GM12873 (cell line): ENCODE measurements at regions not wholly inside any gene's neighbourhood (a gene's known extent, or its start where the extent isn't known, plus 50 kb on each side); places are given as distances from the start of the nearest gene placed in this dataset.
A peak's percentile ranks its signal among the peaks of the same experiment; 100 is the strongest.

Experiments used
- TF ChIP-seq, protein P1 (sequence below): IDR thresholded peaks from 2 replicates; pipeline ENCODE4 v1.5.1; 2012; ENCODE audit warnings: low read depth, mild to moderate bottlenecking, moderate library complexity, low read length, control low read depth; ENCODE audit not compliant: insufficient read depth; ENCODE audit errors: missing control alignments

DNA sequence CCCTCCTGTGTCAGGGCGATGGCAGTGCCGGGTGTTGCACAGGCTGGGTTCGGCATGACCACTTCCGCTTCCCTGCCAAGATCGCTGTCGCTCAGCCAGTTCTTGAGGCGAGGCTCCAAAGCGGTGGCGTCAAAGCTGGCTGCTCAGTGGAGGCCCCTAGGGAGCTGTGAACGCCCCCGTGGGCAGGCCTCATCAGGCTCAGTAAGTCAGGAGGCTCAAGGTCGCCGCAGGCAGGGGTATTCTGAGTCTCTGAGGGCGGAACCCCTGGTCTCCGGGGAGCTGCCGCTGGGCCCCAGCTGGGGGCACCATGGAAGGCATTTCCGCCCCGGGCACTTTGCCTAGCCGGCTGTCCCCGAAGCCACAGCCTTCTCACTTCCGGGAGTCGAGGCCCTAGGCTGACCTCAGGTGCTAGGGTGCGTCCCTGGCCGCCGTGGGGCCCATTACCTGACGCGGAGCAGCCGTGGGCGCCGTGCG is 210.4 kb downstream of the SOCS6 start:
- TF ChIP-seq, protein P1, sequence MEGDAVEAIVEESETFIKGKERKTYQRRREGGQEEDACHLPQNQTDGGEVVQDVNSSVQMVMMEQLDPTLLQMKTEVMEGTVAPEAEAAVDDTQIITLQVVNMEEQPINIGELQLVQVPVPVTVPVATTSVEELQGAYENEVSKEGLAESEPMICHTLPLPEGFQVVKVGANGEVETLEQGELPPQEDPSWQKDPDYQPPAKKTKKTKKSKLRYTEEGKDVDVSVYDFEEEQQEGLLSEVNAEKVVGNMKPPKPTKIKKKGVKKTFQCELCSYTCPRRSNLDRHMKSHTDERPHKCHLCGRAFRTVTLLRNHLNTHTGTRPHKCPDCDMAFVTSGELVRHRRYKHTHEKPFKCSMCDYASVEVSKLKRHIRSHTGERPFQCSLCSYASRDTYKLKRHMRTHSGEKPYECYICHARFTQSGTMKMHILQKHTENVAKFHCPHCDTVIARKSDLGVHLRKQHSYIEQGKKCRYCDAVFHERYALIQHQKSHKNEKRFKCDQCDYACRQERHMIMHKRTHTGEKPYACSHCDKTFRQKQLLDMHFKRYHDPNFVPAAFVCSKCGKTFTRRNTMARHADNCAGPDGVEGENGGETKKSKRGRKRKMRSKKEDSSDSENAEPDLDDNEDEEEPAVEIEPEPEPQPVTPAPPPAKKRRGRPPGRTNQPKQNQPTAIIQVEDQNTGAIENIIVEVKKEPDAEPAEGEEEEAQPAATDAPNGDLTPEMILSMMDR = no peak

DNA sequence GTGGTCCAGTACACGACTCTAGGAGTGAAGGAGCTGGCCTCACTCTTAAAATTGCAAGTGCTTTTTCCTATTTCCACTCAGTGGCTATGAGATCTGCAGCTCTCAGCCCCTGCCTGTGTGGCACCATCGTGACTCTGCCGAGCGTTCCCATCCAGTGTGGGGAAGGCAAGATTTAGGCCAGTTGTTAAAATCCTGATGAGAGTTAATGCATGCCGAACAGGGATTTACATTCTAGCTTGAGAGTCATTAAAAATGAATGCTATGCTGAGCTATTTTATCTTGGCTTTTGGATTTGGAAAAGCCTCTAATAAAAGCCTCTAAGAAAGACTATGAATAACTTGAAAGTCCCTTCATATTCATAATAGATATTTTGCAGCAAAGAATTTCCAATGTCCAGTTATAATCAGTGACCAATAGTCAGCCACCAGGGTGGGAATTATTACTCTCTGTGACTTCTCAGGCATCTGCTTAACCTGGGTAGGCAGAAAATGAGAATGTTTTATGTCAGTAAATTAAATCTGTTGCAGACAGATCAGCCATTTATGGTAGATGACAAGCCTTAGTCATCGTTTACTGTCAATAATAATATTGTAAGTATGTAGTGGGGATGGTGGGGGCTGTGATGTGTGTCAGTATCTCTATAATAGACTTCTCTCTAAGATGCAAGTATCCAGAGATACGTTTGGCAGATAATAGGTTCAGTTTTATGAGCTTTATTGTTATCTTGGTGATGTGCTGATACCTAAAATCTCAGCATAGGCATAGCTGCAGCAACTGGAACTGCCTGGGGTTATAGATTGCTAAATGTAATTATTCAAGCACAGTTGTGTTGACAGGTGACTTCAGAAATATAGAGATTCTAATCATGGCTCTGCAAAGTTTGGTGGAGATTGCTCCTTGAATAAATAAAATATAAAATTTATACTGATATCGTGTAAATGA is 207.8 kb downstream of the SOCS6 start:
- TF ChIP-seq, protein P1 = no peak

DNA sequence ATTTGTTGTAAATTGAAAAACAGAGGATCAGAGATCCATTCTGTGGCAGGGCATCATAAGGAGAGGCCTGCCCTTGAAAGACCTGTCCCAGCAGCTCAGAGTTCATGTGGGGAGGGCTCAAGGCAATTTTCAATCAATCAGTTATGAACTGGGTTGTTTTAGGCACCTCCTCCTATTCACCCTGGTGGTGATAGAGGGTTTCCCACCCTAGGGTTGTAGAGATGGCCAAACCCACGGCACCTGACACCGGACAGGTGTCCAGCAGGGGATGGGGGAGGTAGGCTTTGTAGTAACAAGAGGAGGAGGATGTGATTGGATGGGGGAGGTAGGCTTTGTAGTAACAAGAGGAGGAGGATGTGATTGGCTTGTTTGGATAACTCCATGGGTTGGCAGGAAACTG is 205.7 kb downstream of the SOCS6 start:
- TF ChIP-seq, protein P1 = no peak

DNA sequence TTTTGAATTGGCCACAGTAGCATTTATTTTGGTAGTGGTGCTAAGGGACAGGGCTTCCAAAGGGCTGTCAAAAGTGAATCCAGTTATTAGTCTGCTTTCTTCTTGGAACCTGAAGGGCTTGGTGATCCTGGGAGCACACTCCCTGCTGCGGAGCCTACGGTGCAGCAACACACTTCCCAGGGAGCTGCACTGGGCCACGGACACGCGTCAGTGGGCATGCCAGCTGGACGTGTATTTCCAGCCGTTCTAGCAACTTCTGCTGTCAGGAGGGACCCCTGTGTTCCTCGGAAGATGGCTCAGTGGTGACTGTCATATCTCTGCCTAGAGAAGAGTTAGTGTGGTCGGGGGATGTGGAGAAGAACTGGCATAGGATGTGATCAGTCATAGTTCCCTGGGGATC is 204.6 kb downstream of the SOCS6 start:
- TF ChIP-seq, protein P1 = no peak

DNA sequence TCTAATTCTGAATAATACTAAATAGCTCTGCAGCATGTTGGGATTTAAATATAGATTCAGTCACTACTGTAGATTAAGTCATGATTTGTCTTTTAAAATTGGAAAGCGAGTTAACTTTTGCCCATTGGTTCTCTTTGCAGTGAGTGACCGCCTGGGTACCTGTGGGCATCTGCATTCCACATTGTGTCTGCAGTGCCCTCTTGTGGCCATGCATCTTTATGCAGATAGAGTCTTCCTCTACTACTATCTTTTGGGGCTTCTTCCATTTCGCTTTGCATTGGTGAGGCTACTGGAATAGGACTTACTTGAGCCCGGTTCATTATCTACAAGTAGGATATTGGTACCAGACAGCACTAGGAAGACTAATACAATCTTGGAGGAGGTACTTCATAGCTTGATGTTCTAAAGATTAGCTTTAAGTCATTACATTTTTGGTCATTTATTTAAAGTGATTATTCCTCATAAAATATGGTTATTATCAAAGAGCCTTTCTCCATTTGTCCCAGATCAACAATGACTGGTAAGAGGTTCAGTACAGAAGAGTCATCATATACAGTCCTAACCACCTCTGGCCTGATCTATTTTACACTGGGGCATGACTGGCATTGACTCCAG is 203.0 kb downstream of the SOCS6 start:
- TF ChIP-seq, protein P1 = peak; percentile 93

DNA sequence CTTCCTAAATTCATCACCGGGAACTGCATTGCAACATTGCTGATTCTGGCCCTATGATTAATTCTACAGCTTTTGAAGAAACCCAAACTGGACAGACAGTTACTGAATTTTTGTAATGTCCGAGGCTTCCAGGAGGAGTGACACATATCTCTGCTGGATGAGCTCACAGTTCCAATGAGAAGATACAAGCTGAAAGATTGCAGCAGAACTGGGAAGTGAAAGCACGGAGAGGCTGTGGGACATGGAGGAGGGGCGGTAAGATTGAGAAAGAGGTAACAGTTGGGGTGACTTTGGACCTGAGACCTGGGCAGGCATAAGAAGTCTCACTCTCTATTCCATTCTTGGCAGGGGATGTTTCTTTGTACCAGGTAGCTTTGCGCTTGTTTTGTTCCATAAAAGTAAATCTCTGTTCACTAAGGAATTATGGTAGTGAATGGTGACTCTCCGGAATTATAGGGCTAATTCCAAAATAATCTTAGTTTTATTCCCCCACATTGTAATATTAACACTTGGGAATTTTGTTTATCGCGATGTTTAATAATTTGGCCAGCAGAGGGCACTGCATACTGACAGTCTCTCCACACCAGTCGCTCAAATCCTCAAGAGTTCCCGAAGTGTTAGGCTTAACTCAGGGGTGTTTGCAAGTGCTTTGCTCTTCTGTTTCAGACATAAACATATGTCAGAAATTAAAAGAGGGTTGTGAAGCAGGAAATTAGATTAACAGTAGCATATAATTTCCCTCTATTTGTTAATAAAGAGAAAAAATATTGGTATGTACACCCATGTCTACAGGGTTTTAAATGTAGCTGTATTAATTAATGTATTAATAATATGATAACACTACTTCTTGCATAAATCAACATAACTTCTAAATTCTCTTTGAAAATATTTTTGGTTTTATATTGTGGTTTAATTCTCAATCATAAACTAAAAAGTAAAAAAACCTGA is 201.4 kb downstream of the SOCS6 start:
- TF ChIP-seq, protein P1 = peak; percentile 56
